GM18907 (cell line): ENCODE measurements at regions not wholly inside any gene's neighbourhood (a gene's known extent, or its start where the extent isn't known, plus 50 kb on each side); places are given as distances from the start of the nearest gene placed in this dataset.

Experiments
- ATAC-seq: cut with Tn5 transposase; IDR thresholded peaks from one replicate; pipeline ENCODE4 v1.9.1; 2021; ENCODE audit warnings: mild to moderate bottlenecking, moderate library complexity; ENCODE audit not compliant: unreplicated experiment

- no peak for ATAC-seq
These were observed 74.3 kb downstream of the ANKRD7 start for GRCh38 chr7:118298771-118299170.

- ATAC-seq, result no peak
These were observed 75.7 kb downstream of the ANKRD7 start for GRCh38 chr7:118300177-118300576.

GRCh38 chr7:118304100-118304499, 79.6 kb downstream of the ANKRD7 start:
- no peak for ATAC-seq

- ATAC-seq, result no peak
These were observed 81.2 kb downstream of the ANKRD7 start for GRCh38 chr7:118305671-118306070.

- no peak for ATAC-seq
These were observed 82.3 kb downstream of the ANKRD7 start for GRCh38 chr7:118306771-118307170.

GRCh38 chr7:118311121-118311836, 86.8 kb downstream of the ANKRD7 start:
- peak; percentile 85 for ATAC-seq

GRCh38 chr7:118312051-118312450, 87.5 kb downstream of the ANKRD7 start:
- ATAC-seq, result peak; percentile 78

GRCh38 chr7:118312966-118313365, 88.5 kb downstream of the ANKRD7 start:
- ATAC-seq, result peak; percentile 74

GRCh38 chr7:118324790-118325449, 100.4 kb downstream of the ANKRD7 start:
- ATAC-seq, result no peak

- ATAC-seq, result no peak
These were observed 100.9 kb downstream of the ANKRD7 start for GRCh38 chr7:118325450-118325808.

- ATAC-seq, result no peak
These were observed 102.7 kb downstream of the ANKRD7 start for GRCh38 chr7:118327174-118327573.

GRCh38 chr7:118328505-118329211, 104.2 kb downstream of the ANKRD7 start:
- no peak for ATAC-seq

- no peak for ATAC-seq
These were observed 105.9 kb downstream of the ANKRD7 start for GRCh38 chr7:118330388-118330787.

GRCh38 chr7:118346748-118347147, 122.2 kb downstream of the ANKRD7 start:
- ATAC-seq, result no peak

GRCh38 chr7:118349604-118350003, 125.1 kb downstream of the ANKRD7 start:
- no peak for ATAC-seq

GRCh38 chr7:118350260-118350659, 125.8 kb downstream of the ANKRD7 start:
- peak; percentile 56 for ATAC-seq

- ATAC-seq, result peak; percentile 53
These were observed 128.5 kb downstream of the ANKRD7 start for GRCh38 chr7:118352867-118353453.

GRCh38 chr7:118366363-118366762, 141.9 kb downstream of the ANKRD7 start:
- ATAC-seq, result no peak

- ATAC-seq, result no peak
These were observed 144.5 kb downstream of the ANKRD7 start for GRCh38 chr7:118368958-118369357.

GRCh38 chr7:118369987-118370386, 145.5 kb downstream of the ANKRD7 start:
- ATAC-seq, result no peak

- peak; percentile 70 for ATAC-seq
These were observed 148.0 kb downstream of the ANKRD7 start for GRCh38 chr7:118372530-118372929.

- ATAC-seq, result no peak
These were observed 165.1 kb downstream of the ANKRD7 start for GRCh38 chr7:118389629-118390028.
